SK-N-SH treated with all-trans-retinoic acid at 6 μM for 48 hours (cell line): ENCODE measurements at regions not wholly inside any gene's neighbourhood (a gene's known extent, or its start where the extent isn't known, plus 50 kb on each side); places are given as distances from the start of the nearest gene placed in this dataset.

Source experiments
- ATAC-seq: fragments of 200-7000 bp; cut with Tn5 transposase; 3 replicates; pipeline ENCODE4 v1.9.1; 2020; ENCODE audit warnings: mild to moderate bottlenecking, moderate library complexity
- ARNTL ChIP-seq: fragments of 450-650 bp; formaldehyde crosslinking; IDR thresholded peaks from 2 replicates; pipeline ENCODE4 v1.5.0; 2020; ENCODE audit warnings: low read depth, mild to moderate bottlenecking, moderate library complexity, borderline replicate concordance
- BACH2 ChIP-seq: fragments of 250-450 bp; sonication (Bioruptor Pico); IDR thresholded peaks from 2 replicates; pipeline ENCODE4 v1.9.0; 2021; ENCODE audit warnings: mild to moderate bottlenecking, borderline replicate concordance
- CSDC2 ChIP-seq: fragments of 250-450 bp; sonication (Bioruptor Pico); IDR thresholded peaks from 2 replicates; pipeline ENCODE4 v1.5.0; 2020; ENCODE audit warnings: mild to moderate bottlenecking, moderate library complexity
- CSRNP3 ChIP-seq: fragments of 250-450 bp; sonication (Bioruptor Pico); IDR thresholded peaks from 2 replicates; pipeline ENCODE4 v1.5.1; 2021; ENCODE audit warnings: mild to moderate bottlenecking, moderate library complexity
- ESRRG ChIP-seq: fragments of 250-450 bp; sonication (Bioruptor Pico); IDR thresholded peaks from 2 replicates; pipeline ENCODE4 v1.6.1; 2021; ENCODE audit warnings: mild to moderate bottlenecking
- GLIS3 ChIP-seq: fragments of 250-450 bp; sonication (Bioruptor Pico); IDR thresholded peaks from 2 replicates; pipeline ENCODE4 v1.5.0; 2020; ENCODE audit warnings: mild to moderate bottlenecking, moderate library complexity
- ISL1 ChIP-seq: fragments of 250-450 bp; sonication (Bioruptor Pico); IDR thresholded peaks from 2 replicates; pipeline ENCODE4 v2.1.2; 2022; ENCODE audit warnings: mild to moderate bottlenecking, moderate library complexity
- OSR1 ChIP-seq: fragments of 250-450 bp; sonication (Bioruptor Pico); IDR thresholded peaks from 2 replicates; pipeline ENCODE4 v1.8.0; 2022; ENCODE audit warnings: moderate library complexity, mild to moderate bottlenecking, inconsistent platforms
- PATZ1 ChIP-seq: fragments of 250-450 bp; sonication (Bioruptor Pico); IDR thresholded peaks from 2 replicates; pipeline ENCODE4 v1.8.0; 2020; ENCODE audit warnings: mild to moderate bottlenecking, moderate library complexity, borderline replicate concordance
- POU6F1 ChIP-seq: fragments of 250-450 bp; sonication (Bioruptor Pico); IDR thresholded peaks from 2 replicates; pipeline ENCODE4 v1.8.0; 2021; ENCODE audit warnings: low read depth, mild to moderate bottlenecking, moderate library complexity, borderline replicate concordance
- PPARA ChIP-seq: fragments of 250-450 bp; sonication (Bioruptor Pico); IDR thresholded peaks from 2 replicates; pipeline ENCODE4 v1.5.0; 2020; ENCODE audit warnings: mild to moderate bottlenecking, borderline replicate concordance
- RARB ChIP-seq: fragments of 250-450 bp; sonication (Bioruptor Pico); IDR thresholded peaks from 2 replicates; pipeline ENCODE4 v1.8.0; 2021; ENCODE audit warnings: mild to moderate bottlenecking, moderate library complexity
- SNAI2 ChIP-seq: fragments of 250-450 bp; sonication (Bioruptor Pico); IDR thresholded peaks from 2 replicates; pipeline ENCODE4 v1.5.0; 2020; ENCODE audit warnings: mild to moderate bottlenecking, moderate library complexity
- TCF4 ChIP-seq: fragments of 250-450 bp; sonication (Bioruptor Pico); IDR thresholded peaks from 2 replicates; pipeline ENCODE4 v1.8.0; 2021; ENCODE audit warnings: mild to moderate bottlenecking, moderate library complexity, borderline replicate concordance
- TOX ChIP-seq: fragments of 250-450 bp; sonication (Bioruptor Pico); IDR thresholded peaks from 2 replicates; pipeline ENCODE4 v1.8.0; 2021; ENCODE audit warnings: mild to moderate bottlenecking, moderate library complexity, borderline replicate concordance
- ZC3H10 ChIP-seq: fragments of 250-450 bp; sonication (Bioruptor Pico); IDR thresholded peaks from 2 replicates; pipeline ENCODE4 v1.5.1; 2021; ENCODE audit warnings: mild to moderate bottlenecking, moderate library complexity
- ZFP3 ChIP-seq: fragments of 250-450 bp; sonication (Bioruptor Pico); IDR thresholded peaks from 2 replicates; pipeline ENCODE4 v1.5.0; 2020; ENCODE audit warnings: mild to moderate bottlenecking, moderate library complexity
- ZFP30 ChIP-seq: fragments of 450-650 bp; formaldehyde crosslinking; IDR thresholded peaks from 2 replicates; pipeline ENCODE4 v1.5.0; 2022; ENCODE audit warnings: mild to moderate bottlenecking, moderate library complexity
- ZNF565 ChIP-seq: fragments of 450-650 bp; formaldehyde crosslinking; conservative IDR thresholded peaks from 2 replicates; pipeline ENCODE4 v1.5.0; 2020; ENCODE audit warnings: low read depth, mild to moderate bottlenecking, moderate library complexity
- ZNF70 ChIP-seq: fragments of 450-650 bp; formaldehyde crosslinking; IDR thresholded peaks from 2 replicates; pipeline ENCODE4 v1.5.0; 2020; ENCODE audit warnings: mild to moderate bottlenecking, moderate library complexity
- ZNF8 ChIP-seq: fragments of 450-650 bp; formaldehyde crosslinking; IDR thresholded peaks from 2 replicates; pipeline ENCODE4 v1.5.0; 2020; ENCODE audit warnings: mild to moderate bottlenecking, moderate library complexity
- TF ChIP-seq, protein P1 (sequence below): fragments of 250-450 bp; sonication (Bioruptor Pico); IDR thresholded peaks from 2 replicates; pipeline ENCODE4 v1.5.0; 2020; ENCODE audit warnings: mild to moderate bottlenecking, moderate library complexity
- TF ChIP-seq, protein P2 (sequence below): fragments of 250-450 bp; sonication (Bioruptor Pico); IDR thresholded peaks from 2 replicates; pipeline ENCODE4 v1.5.1; 2020; ENCODE audit warnings: low read depth, mild to moderate bottlenecking, moderate library complexity

DNA sequence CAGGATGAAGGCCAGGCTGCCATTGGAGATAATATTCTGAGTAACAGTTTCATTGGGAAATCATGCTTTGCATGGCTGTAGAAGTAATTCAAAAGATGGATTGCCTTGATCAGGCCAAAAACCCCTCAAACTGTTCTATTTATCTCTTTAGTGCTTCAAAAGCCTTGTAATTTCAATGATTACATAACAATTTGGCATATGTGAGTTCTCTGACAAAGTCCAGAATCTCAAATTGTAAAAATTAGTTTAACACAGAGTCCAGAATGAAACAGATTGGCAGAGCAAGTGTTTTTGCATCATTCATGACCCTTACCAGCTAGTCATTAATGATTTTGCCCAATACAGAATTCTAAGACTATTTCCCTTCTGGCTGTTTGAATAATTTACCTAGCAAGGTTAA is 347.3 kb downstream of the SPRY1 start (continued):
- TF ChIP-seq, protein P1, sequence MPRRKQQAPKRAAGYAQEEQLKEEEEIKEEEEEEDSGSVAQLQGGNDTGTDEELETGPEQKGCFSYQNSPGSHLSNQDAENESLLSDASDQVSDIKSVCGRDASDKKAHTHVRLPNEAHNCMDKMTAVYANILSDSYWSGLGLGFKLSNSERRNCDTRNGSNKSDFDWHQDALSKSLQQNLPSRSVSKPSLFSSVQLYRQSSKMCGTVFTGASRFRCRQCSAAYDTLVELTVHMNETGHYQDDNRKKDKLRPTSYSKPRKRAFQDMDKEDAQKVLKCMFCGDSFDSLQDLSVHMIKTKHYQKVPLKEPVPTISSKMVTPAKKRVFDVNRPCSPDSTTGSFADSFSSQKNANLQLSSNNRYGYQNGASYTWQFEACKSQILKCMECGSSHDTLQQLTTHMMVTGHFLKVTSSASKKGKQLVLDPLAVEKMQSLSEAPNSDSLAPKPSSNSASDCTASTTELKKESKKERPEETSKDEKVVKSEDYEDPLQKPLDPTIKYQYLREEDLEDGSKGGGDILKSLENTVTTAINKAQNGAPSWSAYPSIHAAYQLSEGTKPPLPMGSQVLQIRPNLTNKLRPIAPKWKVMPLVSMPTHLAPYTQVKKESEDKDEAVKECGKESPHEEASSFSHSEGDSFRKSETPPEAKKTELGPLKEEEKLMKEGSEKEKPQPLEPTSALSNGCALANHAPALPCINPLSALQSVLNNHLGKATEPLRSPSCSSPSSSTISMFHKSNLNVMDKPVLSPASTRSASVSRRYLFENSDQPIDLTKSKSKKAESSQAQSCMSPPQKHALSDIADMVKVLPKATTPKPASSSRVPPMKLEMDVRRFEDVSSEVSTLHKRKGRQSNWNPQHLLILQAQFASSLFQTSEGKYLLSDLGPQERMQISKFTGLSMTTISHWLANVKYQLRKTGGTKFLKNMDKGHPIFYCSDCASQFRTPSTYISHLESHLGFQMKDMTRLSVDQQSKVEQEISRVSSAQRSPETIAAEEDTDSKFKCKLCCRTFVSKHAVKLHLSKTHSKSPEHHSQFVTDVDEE (CRISPR knock-in tag) = peak; percentile 95
- TF ChIP-seq PPARA (CRISPR knock-in tag) (no peak), CSDC2 (0 out of 2 replicates have a peak, but pooled peaks have one; percentile 16), GLIS3 (0 out of 2 replicates have a peak, but pooled peaks have one; percentile 72), TCF4 (CRISPR knock-in tag) (peak; percentile 88), RARB (CRISPR knock-in tag) (no peak)
- TF ChIP-seq, all 23 proteins: peak for 8

- no peak for ATAC-seq
- TF ChIP-seq ZNF8 = no peak
- TF ChIP-seq POU6F1 (CRISPR knock-in tag) = no peak
- TF ChIP-seq RARB (CRISPR knock-in tag) = no peak
- no peak for TF ChIP-seq BACH2 (CRISPR knock-in tag)
- TF ChIP-seq ZNF70 (CRISPR knock-in tag) = no peak
- TF ChIP-seq OSR1 (CRISPR knock-in tag) = no peak
- TF ChIP-seq, protein P2, sequence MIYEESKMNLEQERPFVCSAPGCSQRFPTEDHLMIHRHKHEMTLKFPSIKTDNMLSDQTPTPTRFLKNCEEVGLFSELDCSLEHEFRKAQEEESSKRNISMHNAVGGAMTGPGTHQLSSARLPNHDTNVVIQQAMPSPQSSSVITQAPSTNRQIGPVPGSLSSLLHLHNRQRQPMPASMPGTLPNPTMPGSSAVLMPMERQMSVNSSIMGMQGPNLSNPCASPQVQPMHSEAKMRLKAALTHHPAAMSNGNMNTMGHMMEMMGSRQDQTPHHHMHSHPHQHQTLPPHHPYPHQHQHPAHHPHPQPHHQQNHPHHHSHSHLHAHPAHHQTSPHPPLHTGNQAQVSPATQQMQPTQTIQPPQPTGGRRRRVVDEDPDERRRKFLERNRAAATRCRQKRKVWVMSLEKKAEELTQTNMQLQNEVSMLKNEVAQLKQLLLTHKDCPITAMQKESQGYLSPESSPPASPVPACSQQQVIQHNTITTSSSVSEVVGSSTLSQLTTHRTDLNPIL (CRISPR knock-in tag) = 0 out of 2 replicates have a peak, but pooled peaks have one; percentile 11
- TF ChIP-seq SNAI2 (CRISPR knock-in tag) = no peak
- TF ChIP-seq TOX (CRISPR knock-in tag) = no peak
- TF ChIP-seq ZFP3 = 0 out of 2 replicates have a peak, but pooled peaks have one; percentile 16
- TF ChIP-seq GLIS3 = no peak
- TF ChIP-seq CSRNP3 (CRISPR knock-in tag) = no peak
- no peak for TF ChIP-seq PATZ1 (CRISPR knock-in tag)
- no peak for TF ChIP-seq ARNTL (CRISPR knock-in tag)
- TF ChIP-seq, protein P1 (CRISPR knock-in tag) = peak; percentile 73
- TF ChIP-seq ISL1 = peak; percentile 93
- TF ChIP-seq ZC3H10 (CRISPR knock-in tag) = no peak
- TF ChIP-seq ZFP30 = no peak
- TF ChIP-seq ESRRG (CRISPR knock-in tag) = no peak
- TF ChIP-seq ZNF565 (CRISPR knock-in tag) = no peak
- no peak for TF ChIP-seq PPARA (CRISPR knock-in tag)
- TF ChIP-seq CSDC2 = no peak
- 0 out of 2 replicates have a peak, but pooled peaks have one; percentile 17 for TF ChIP-seq TCF4 (CRISPR knock-in tag)
These were observed 348.2 kb downstream of the SPRY1 start for GRCh38 chr4:123744664-123745290.
